DMS53 treated with DMSO at 0.1 percent for 48 hours (cell line): ENCODE measurements at regions not wholly inside any gene's neighbourhood (a gene's known extent, or its start where the extent isn't known, plus 50 kb on each side); places are given as distances from the start of the nearest gene placed in this dataset.
"Not testable (repeated sequence)": the region's sequence is repeated elsewhere in the genome, so short reads cannot be mapped to it uniquely, and the experiment has no call there.

Experiments
- DNase-seq: peaks from one replicate; lab custom pipeline; 2025; ENCODE audit not compliant: unreplicated experiment; lab: John Stamatoyannopoulos, UW

DNA sequence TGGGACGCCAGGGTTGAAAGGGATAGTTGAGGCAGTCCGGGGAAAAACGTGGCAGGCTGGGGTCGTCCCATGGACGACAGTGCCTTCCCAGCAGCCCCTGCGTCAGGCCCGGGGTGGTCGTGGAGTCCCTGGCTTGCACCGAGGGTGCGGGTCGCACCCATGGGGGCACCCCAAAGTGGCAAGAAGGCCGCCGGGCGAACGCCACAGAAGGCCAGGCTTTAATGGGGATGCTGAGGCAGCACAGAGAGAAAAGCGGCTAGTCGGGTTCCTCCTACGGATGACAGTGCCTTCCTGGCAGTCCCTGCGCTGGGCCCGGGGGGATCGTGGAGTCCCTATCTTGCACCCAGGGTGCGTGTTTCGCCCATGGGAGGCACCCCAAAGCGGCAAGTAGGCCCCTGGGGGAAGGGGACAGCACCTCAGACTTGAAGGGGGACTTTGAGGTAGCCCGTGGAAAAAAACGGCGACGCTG, 158.6 kb upstream of the ALG10B start:
- peak; percentile 36 for DNase-seq

DNA sequence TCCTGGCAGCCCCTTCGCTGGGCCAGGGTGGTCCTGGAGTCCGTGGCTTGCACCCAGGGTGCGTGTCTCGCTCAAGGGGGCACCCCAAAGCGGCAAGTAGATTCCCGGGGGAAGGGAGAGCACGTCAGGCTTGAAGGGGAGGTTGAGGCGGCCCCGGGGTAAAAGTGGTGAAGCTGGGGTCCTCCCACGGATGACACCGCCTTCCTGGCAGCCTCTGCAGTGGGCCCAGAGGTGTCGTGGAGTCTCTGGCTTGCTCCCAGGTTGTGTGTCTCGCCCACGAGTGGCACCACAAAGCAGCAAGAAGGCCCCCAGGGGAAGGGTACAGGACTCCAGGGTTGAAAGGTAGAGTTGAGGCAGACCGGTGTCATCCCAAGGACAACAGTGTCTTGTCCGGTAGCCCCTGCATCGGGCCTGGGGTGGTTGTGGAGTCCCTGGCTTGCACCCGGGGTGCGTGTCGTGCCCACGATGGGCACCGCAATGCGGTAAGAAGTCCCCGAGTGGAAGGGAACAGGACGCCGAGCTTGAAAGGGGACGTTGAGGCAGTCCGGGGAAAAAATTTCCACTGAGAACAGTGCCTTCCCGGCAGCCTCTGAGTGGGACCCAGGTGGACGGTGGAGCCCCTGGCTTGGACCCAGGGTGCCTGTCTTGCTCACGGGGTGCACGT, 158.0 kb upstream of the ALG10B start:
- no peak for DNase-seq

DNA sequence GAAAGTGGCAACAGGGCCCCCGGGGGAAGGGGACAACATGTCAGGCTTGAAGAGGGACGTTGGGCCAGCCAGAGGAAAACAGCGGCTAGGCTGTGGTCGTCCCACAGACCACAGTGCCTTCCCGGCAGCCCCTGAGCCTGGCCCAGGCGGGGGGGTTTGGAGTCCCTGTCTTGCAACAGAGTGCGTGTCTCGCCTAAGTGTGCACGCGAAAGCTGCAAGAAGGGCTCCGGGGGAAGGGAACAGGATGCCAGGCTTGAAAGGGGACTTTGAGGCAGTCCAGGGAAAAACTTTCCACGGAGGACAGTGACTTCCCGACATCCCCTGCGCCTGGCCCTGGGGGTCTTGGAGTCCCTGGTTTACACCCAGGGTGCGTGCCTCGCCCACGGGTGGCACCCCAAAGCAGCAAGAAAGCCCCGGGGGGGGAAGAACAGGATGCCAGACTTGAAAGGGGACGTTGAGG, 157.5 kb upstream of the ALG10B start:
- no peak for DNase-seq

DNA sequence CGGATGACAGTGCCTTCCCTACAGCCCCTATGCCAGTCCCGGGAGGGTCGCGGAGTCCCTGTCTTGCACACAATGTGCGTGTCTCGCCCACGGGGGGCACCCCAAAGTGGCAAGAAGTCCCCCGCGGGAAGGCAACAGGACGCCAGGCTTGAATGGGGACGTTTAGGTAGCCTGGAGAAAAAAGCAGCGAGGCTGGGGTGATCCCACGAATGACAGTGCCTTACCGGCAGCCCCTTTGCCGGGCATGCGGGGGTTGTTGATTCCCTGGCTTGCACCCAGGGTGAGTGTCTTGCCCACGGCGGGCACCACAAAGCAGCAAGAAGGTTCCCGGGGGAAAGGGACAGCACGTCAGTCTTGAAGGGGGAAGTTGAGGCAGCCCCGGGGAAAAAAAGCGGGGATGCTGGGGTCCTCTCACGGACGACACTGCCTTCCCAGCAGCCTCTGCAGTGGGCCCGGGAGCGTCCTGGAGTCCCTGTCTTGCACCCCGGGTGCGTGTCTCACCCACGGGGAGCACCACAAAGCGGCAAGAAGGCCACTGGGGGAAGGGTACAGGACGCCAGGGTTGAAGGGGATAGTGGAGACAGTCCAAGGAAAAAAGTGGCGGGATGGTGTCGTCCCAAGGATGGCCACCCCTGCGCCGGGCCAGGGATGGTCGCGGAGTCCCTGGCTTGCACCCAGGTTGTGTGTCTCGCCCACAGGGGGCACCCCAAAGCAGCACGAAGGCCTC, 156.8 kb upstream of the ALG10B start:
- DNase-seq = no peak

DNA sequence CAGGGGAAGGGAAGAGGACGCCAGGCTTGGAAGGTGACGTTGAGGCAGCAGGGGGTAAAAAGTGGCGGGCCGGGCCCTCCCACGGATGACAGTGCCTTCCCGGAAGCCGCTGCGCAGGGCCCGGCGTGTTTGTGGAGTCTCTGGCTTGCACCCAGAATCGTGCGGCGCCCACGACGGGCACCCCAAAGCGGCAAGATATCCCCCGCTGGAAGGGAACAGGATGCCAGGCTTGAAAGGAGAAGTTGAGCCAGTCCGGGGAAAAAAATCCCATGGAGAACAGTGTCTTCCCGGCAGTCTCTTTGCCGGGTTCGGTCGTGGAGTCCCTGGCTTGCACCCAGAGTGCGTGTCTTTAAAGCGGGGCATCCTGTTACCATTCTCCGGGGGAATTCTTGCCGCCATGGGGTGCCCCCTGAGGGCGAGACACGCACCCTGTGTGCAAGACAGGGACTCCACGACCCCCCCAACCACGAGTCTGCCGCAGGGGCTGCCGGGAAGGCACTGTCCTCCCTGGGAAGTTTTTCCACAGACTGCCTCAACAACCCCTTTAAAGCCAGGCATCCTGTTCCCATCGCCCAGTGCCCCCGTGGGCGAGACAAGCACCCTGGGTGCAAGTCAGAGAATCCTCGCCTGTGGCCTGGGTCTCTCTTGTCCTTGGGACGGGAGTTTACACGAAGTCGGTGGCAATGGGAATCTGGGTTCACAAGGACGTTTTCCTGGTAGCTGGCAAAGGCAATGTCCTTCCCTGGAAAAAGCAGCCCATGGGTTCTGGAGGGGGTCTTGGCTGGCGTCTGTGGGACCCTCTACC, 156.1 kb upstream of the ALG10B start:
- DNase-seq = peak; percentile 45

DNA sequence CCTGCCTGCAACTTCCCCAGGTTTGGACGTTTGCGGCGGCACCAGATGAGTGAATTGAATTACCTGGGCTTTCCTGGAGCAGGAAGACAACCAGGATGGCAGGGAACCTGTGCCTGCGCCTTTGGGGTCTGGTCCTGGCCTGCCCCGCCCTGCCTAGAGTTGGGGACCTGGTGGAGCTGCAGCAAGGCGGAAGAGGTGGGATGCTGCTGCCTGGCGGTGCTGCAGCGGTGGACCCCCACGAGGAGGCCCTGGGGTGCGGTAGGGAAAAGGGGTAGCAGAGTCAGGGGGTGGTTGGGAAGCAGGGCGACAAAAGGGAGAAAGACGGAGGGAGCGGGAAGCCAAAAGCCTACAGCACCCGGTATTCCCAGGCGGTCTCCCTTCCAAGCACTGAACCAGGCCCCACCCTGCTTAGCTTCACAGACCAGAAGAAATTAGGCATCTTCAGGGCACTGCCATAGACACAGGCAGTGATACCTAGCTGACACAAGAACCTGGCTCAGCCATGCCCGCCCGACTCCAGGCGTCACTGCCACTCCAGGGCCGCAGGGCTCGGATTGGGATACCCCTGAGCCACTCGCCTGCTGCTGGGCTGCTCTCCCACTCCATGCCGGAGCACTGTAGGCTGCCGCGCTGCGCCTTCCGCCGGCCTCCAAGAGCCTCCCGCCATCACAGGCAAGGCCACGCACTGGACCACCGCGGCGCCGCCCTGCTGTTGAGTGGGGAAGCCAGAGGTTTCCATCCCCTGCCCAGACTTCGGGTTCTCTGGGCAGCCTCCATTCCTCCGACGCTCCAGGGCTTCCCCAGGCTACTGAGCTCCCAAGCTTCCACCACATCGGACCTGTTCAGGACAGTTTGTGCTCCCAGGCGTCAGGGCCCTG, 155.2 kb upstream of the ALG10B start:
- no peak for DNase-seq

DNA sequence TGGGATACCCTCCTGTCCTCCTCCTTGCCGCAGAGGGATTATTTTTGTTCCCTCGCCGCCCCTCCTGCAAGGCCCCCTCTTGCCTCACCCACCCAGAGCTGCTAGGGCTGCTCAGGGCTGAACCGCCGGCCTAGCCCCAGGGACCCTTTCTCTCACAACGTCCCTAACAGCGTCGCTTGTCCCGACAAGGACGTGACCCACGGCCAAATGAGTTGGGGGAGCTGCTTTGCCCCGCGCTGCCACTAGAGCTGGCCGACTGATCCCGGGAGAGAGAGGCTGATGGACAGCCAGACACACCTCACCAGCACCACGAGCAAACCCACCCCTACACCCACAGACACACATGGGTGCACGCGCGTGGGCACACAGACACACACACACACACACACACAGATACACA, 154.6 kb upstream of the ALG10B start:
- no peak for DNase-seq

DNA sequence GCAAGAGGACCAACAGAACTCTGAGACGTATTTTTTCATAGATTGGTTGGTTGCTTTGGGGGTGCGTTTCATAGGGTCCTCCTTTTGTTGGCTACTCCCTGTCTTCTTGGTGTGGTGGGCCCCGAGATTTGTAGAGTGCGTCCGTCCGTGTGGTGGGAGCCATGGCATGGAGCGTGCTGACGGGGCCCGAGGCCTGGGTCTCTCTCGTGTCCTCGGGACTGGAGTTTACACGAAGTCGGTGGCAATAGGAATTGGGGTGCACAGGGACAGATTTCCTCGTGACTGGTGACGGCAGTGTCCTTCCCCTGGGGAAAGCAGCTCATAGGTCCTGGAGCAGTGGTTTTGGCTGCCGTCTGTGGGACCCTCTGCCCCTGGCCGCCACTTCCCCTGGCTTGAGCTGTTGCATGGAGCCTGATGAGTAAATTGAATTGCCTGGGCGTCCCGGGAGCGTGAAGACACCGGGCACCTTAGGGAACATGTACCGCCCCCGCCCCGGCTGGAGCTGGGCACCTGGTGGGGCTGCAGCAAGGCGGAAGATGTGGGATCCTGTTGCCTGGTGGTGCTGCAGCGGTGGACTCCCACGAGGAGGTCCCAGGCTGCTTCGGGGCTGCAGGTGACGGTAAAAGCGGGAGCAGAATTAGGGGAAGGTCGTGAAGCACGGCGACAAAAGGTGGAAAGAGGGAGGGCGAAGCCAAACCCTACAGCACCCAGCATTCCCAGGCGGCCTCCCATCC, 153.7 kb upstream of the ALG10B start:
- no peak for DNase-seq

DNA sequence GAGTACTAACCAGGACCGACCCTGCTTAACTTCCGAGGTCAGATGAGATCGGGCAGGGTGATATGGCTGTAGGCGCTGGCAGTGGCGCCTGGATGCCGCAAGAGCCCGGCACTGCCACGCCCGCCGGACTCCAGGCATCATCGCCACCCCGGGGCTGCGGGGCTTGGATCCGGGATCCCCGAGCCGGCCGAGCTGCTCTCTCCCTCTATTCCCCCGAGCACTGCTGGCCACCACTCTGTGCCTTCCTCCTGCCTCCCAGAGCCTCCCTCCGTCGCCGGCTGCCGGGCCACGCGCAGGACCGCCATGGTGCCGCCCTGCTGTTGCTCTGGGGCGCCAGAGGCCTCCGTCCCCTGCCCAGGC, 153.2 kb upstream of the ALG10B start:
- DNase-seq = no peak

DNA sequence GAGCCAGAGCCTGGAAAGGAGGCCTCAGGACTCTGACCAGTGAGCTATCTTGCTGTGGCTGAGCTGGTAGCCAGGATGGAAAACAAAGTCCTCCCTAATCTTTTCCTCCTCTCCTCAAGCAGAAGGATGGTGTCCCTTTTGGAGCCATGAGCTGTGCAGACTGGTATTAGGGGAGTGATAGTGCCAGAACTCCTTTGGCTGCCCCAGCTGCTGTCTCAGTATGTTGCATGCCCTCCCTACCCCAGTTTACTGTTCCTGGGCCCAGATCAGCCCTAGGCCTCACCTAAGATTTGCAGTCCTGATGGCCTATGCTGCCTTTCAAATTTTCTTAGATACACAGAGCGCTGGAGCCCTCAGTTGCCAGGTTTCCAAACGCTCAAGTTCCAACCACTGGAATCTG, 150.3 kb upstream of the ALG10B start:
- DNase-seq = no peak

DNA sequence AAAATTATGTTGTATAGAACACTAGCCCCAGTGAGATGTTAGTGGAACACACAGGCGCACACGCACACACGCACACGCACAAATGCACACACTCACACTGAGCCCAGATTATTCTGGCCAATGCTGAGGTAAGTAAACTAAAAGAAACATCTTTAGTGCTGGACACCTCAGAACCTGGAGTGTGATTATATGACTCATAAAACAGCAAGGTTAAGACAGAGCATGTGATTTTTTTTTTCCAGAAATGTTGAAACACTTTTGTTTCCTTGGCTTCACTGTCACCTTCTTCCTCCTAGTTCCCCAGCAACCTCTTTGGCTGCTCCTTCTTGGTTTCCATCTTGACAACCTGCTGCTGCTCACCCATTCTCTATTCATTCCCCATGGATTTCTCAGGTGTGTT, 141.0 kb upstream of the ALG10B start:
- DNase-seq = no peak

DNA sequence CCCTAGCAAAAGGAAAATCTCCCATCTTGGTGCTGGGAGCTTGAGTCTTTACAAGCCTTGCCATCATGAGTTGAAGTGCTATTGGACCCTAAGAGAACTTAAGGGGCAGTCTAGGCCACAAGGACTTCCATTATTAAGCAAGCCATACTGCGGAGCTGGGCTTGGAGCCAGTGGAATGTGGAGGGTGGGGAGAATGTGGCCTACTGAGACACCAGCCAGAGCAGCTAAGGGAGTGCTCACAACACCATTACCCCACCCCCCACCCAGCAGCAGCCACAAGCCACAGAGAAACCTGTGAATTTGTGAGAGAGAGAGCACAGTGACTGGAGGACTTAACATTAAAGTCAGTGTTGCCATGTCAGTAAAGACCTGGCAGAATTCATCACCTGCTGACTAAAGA, 133.0 kb upstream of the ALG10B start:
- not testable (repeated sequence) for DNase-seq

DNA sequence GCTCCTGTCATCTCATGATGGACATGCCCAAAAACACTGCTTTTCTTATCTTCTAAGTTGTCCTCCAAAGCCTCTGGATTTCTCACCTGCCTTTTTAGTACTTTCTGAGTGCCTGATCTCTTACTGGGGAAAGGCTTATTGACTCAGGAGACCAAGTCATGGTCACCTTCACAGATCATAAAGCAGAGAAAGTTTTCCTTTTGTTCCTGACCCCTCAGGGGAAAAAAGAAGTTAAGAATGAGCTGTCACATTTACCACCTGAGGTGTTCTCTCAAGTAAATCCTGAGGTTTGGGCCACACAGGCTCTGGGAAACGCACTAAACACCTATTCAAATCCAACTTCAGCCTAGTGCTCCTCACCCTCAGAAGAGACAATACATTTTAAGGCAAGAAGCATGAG, 119.3 kb upstream of the ALG10B start:
- not testable (repeated sequence) for DNase-seq

DNA sequence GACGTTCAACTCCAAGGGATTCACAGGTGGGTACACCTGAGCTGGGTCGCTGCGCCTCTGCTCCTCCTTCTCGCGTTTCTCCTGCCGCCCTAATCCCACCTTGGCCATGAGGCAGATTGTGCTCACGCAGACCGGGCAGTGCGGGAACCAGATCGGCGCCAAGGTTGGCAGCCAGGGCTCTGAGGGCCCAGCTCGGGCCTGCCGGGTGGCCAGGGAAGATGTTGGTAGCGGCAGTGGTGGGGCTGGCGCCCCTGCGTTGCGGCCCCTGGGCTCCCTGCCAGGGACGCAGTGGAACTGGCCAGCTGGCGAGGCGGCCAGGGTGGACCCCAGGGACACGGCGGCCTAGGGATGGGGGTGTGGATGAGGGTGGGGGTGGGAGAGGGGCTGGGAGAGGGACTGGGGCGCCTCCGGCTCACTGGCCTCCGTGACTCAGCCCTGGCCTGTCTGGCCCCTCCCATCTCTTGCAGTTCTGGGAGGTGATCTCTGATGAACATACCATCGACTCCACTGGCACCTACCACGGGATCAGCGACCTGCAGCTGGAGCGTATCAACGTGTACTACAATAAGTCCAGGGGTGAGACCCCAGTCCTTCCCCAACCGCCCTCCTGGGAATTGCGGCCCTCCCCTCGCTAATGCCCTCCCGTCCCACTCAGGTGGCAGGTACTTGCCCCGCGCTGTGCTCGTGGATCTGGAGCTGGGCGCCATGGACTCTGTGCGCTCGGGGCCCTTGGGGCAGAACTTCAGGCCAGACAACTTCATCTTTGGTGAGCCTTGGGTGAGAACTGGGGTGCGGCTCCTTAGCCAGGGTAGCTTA, 114.9 kb upstream of the ALG10B start:
- no peak for DNase-seq

DNA sequence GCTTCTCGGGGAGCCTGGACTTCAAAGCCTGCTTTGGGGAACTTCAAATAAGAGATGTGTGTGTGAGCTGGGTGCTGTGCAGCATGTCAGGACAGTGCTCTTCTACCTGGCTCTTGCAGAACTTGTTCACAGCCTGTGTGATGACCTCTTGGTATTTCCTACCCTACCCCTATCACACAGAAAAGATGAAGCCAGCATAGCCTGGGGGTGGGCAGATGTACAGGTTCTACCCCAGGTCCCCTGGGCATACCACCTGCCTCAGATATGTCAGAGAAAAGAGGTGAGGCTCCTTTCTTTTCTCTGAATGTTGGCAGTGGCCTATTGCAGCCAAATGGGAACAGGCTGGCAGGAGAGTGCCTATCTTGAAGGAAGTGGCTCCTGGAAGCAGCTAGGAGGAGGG, 111.7 kb upstream of the ALG10B start:
- no peak for DNase-seq

DNA sequence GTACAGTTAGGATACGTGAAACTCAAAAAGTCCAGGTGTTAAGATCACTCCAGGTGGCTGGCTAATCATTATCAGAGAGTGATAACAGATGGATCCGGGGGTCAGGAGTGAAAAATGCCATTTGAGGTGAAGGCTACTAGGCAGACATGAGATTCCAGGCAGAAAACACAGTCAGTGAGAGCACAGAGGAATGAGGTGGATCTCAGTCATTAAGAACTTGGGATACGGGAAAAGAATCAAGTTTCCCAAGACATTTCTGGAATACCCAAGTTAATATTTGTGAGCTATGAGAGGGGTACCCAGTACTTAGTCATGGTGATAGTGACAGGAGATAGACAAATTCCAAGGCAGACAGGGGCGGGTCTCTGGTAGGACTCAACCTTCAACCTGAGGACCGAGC, 94.6 kb upstream of the ALG10B start:
- DNase-seq = no peak

DNA sequence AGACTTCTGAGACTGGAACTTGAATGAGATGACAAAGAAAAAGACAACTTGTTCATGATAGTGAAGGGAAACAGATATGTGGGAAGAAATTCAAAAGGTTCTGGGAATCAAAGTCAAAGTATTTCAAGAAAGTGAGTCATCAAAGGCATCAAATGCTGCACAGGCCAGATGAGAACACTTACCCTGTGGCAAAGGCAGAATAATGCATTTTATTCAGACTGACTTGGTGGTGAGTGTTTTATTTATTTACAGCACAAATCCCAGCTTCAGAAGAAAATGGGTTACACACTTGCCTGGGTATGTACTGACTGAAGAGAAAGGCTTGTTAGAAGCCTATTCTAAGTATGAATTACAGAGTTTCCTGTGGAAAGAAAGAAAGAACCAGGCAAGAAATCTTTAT, 78.2 kb upstream of the ALG10B start:
- DNase-seq = not testable (repeated sequence)

DNA sequence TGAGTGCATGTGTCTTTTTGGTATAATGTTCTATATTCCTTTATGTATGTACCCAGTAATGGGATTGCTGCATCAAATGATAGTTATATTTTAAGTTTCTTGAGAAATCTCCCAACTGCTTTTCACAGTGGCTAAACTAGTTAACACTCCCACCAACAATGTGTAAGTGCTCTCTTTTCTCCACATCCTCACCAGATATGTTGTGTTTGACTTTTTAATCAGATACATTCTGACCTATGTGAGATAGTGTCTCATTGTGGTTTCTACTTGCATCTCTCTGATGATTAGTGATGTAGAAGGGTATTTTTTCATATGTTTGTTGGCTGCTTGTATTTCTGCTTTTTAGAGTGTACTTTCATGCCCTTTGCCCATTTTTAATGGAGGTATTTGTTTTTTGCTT, 62.8 kb upstream of the ALG10B start:
- DNase-seq = no peak

DNA sequence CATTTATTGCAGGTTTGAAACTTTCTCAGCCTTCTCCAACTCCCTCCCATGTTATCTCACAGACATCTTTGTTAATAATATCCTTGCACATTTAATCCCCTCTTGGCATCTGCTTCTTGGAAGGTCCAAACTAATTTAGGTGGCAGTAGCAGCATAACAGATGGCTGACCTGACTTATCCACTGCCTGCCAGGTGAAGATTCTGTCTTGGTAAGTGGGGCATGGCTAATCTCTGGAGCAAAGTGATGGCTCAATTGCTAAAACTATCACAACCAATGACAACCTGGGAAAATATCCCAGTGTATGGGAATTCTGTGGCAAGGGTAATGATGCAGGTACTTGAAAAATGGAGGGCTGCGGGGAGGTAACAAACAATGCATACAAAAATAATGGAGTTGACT, 58.2 kb upstream of the ALG10B start:
- no peak for DNase-seq
